Prostate gland (tissue), 2 donors: ENCODE measurements at regions not wholly inside any gene's neighbourhood (a gene's known extent, or its start where the extent isn't known, plus 50 kb on each side); places are given as distances from the start of the nearest gene placed in this dataset.

Source experiments
- POLR2A ChIP-seq: fragments of 450-650 bp; IDR thresholded peaks from one replicate; pipeline ENCODE4 v1.6.1; 2016; ENCODE audit warnings: antibody characterized with exemption, mild to moderate bottlenecking
- TF ChIP-seq, protein P1 (sequence below), 4 experiments: fragments of 200-600 bp in 2 of 4; fragments of 450-650 bp in 2 of 4; sonication (generic) in 2 of 4; IDR thresholded peaks; 1 replicate in 3 of 4; 2 replicates in 1 of 4; pipeline ENCODE4 v1.5.1; 2016 to 2019; ENCODE audit warnings: antibody characterized with exemption in 4 of 4, mild to moderate bottlenecking in 2 of 4, moderate library complexity in 2 of 4

DNA sequence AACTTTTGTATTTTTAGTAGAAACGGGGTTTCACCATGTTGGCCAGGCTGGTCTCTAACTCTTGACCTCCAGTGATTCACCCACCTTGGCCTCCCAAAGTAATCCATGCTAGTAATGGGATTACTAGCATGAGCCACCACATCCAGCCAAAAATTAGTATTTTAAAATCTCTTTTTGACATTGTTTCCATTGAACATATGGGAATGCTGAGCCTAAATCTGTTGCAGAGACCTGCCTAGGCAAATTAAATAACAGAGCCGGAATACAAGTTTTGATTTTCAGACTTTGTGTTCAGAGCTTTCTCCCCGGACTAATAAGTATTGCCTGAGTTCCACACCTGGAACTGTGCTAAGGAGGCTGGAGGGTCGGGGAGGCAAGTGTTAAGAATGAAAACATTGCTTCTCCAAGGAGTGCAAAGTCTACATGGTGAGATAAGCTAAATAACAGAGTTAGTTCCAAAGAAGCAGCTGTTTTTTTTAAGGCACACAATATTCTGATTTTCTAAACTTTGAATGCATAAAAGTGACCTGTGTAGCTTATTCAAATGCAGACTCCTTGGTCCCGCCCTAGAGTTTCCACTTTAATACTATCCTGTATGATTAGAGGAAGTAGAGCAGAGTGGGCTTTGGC lies 150.6 kb upstream of the CELF4 start:
- TF ChIP-seq, protein P1, sequence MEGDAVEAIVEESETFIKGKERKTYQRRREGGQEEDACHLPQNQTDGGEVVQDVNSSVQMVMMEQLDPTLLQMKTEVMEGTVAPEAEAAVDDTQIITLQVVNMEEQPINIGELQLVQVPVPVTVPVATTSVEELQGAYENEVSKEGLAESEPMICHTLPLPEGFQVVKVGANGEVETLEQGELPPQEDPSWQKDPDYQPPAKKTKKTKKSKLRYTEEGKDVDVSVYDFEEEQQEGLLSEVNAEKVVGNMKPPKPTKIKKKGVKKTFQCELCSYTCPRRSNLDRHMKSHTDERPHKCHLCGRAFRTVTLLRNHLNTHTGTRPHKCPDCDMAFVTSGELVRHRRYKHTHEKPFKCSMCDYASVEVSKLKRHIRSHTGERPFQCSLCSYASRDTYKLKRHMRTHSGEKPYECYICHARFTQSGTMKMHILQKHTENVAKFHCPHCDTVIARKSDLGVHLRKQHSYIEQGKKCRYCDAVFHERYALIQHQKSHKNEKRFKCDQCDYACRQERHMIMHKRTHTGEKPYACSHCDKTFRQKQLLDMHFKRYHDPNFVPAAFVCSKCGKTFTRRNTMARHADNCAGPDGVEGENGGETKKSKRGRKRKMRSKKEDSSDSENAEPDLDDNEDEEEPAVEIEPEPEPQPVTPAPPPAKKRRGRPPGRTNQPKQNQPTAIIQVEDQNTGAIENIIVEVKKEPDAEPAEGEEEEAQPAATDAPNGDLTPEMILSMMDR (IDR thresholded peaks at IDR 0.05), result no peak
- TF ChIP-seq POLR2A, result no peak
